Immature natural killer cell (primary cell): ENCODE measurements at regions not wholly inside any gene's neighbourhood (a gene's known extent, or its start where the extent isn't known, plus 50 kb on each side); places are given as distances from the start of the nearest gene placed in this dataset.

Experiments used
- DNase-seq, 3 donors: peaks; one replicate each; pipeline ENCODE4 v3.0.0; 2022; ENCODE audit warnings: mixed read lengths in 1 of 3
- H3K27ac Mint-ChIP-seq, 6 donors: one replicate each; pipeline ENCODE4 v1.8.0; 2020; ENCODE audit warnings: mixed read lengths in 6 of 6, mild to moderate bottlenecking in 5 of 6, inconsistent platforms in 4 of 6, moderate library complexity in 3 of 6
- H3K27me3 Mint-ChIP-seq, 3 donors: one replicate each; pipeline ENCODE4 v1.8.0; 2020 to 2021; ENCODE audit warnings: low read depth in 3 of 3, mild to moderate bottlenecking in 3 of 3, mixed read lengths in 3 of 3, moderate library complexity in 3 of 3, inconsistent platforms in 1 of 3
- H3K36me3 Mint-ChIP-seq, 3 donors: one replicate each; pipeline ENCODE4 v1.8.0; 2020; ENCODE audit warnings: mixed read lengths in 3 of 3, inconsistent platforms in 2 of 3, mild to moderate bottlenecking in 2 of 3
- H3K4me1 Mint-ChIP-seq, 2 donors: one replicate each; pipeline ENCODE4 v1.8.0; 2020; ENCODE audit warnings: inconsistent platforms in 2 of 2, mild to moderate bottlenecking in 2 of 2, mixed read lengths in 2 of 2, moderate library complexity in 1 of 2
- H3K4me3 Mint-ChIP-seq, 5 donors: one replicate each; pipeline ENCODE4 v1.8.0; 2020; ENCODE audit warnings: mild to moderate bottlenecking in 5 of 5, mixed read lengths in 5 of 5, inconsistent platforms in 3 of 5, moderate library complexity in 3 of 5
- H3K9me3 Mint-ChIP-seq, 6 donors: one replicate each; pipeline ENCODE4 v1.8.0; 2020; ENCODE audit warnings: mild to moderate bottlenecking in 6 of 6, mixed read lengths in 6 of 6, inconsistent platforms in 4 of 6, moderate library complexity in 3 of 6

- H3K36me3 Mint-ChIP-seq = peaks cover 0 to 6% (median 0%) of the 10 kb centered on the region in 3 donors
- H3K4me3 Mint-ChIP-seq = no peak overlapping the region
- no peaks in the 10 kb centered on the region for H3K9me3 Mint-ChIP-seq
- H3K27ac Mint-ChIP-seq = no peak overlapping the region
- H3K4me1 Mint-ChIP-seq = no peaks in the 10 kb centered on the region
- H3K27me3 Mint-ChIP-seq = peaks cover 0 to 4% (median 0%) of the 10 kb centered on the region in 3 donors
- no peak for DNase-seq
Observed at GRCh38 chr3:113105093-113105449, 106.3 kb upstream of the BOC start.

GRCh38 chr3:113105966-113106660 lies 105.2 kb upstream of the BOC start:
- DNase-seq = no peak
- Mint-ChIP-seq H3K4me3 (no peak overlapping the region), H3K27me3 (peaks cover 0 to 4% (median 0%) of the 10 kb centered on the region in 3 donors), H3K4me1 (peaks cover 5 to 6% of the 10 kb centered on the region in 2 donors), H3K9me3 (no peaks in the 10 kb centered on the region), H3K27ac (no peak overlapping the region), H3K36me3 (peaks cover 0 to 6% (median 0%) of the 10 kb centered on the region in 3 donors)

- no peak overlapping the region for H3K27ac Mint-ChIP-seq
- no peak overlapping the region for H3K4me3 Mint-ChIP-seq
- H3K4me1 Mint-ChIP-seq = peaks cover 8 to 11% of the 10 kb centered on the region in 2 donors
- DNase-seq = no peak
- H3K36me3 Mint-ChIP-seq = peaks cover 0 to 4% (median 0%) of the 10 kb centered on the region in 3 donors
- no peaks in the 10 kb centered on the region for H3K9me3 Mint-ChIP-seq
- H3K27me3 Mint-ChIP-seq = peaks cover 0 to 2% (median 0%) of the 10 kb centered on the region in 3 donors
Observed at GRCh38 chr3:113110267-113110666, 101.1 kb upstream of the BOC start.

GRCh38 chr3:113111011-113111707 lies 100.2 kb upstream of the BOC start:
- H3K27me3 Mint-ChIP-seq = peaks cover 0 to 2% (median 0%) of the 10 kb centered on the region in 3 donors
- DNase-seq = peak in 2 of 3 donors; percentile 7 to 12
- H3K36me3 Mint-ChIP-seq = peaks cover 0 to 4% (median 0%) of the 10 kb centered on the region in 3 donors
- peak overlapping the region in 4 of 6 donors; percentile 4 to 66 (median 20) for H3K27ac Mint-ChIP-seq
- H3K4me1 Mint-ChIP-seq = peaks cover 8 to 11% of the 10 kb centered on the region in 2 donors
- peak overlapping the region in 2 of 5 donors; percentile 2 to 6 for H3K4me3 Mint-ChIP-seq
- H3K9me3 Mint-ChIP-seq = no peaks in the 10 kb centered on the region

- H3K4me1 Mint-ChIP-seq = peaks cover 8 to 11% of the 10 kb centered on the region in 2 donors
- H3K36me3 Mint-ChIP-seq = peaks cover 0 to 4% (median 0%) of the 10 kb centered on the region in 3 donors
- H3K27ac Mint-ChIP-seq = no peak overlapping the region
- H3K4me3 Mint-ChIP-seq = no peak overlapping the region
- no peak for DNase-seq
- peaks cover 0 to 2% (median 2%) of the 10 kb centered on the region in 3 donors for H3K27me3 Mint-ChIP-seq
- no peaks in the 10 kb centered on the region for H3K9me3 Mint-ChIP-seq
Observed at GRCh38 chr3:113113361-113113760, 98.0 kb upstream of the BOC start.

- peaks cover 0 to 3% (median 2%) of the 10 kb centered on the region in 3 donors for H3K27me3 Mint-ChIP-seq
- DNase-seq = no peak
- H3K27ac Mint-ChIP-seq = no peak overlapping the region
- H3K36me3 Mint-ChIP-seq = peaks cover 0 to 4% (median 0%) of the 10 kb centered on the region in 3 donors
- H3K4me3 Mint-ChIP-seq = no peak overlapping the region
- H3K9me3 Mint-ChIP-seq = no peaks in the 10 kb centered on the region
- no peaks in the 10 kb centered on the region for H3K4me1 Mint-ChIP-seq
Observed at GRCh38 chr3:113117511-113118234, 93.7 kb upstream of the BOC start.

- no peaks in the 10 kb centered on the region for H3K4me1 Mint-ChIP-seq
- H3K4me3 Mint-ChIP-seq = no peak overlapping the region
- H3K9me3 Mint-ChIP-seq = no peaks in the 10 kb centered on the region
- DNase-seq = no peak
- H3K27ac Mint-ChIP-seq = no peak overlapping the region
- peaks cover 0 to 3% (median 2%) of the 10 kb centered on the region in 3 donors for H3K27me3 Mint-ChIP-seq
- H3K36me3 Mint-ChIP-seq = peaks cover 0 to 4% (median 0%) of the 10 kb centered on the region in 3 donors
Observed at GRCh38 chr3:113118336-113118735, 93.0 kb upstream of the BOC start.

GRCh38 chr3:113124256-113124830 lies 87.0 kb upstream of the BOC start:
- Mint-ChIP-seq H3K27me3 (peaks cover 0 to 3% (median 0%) of the 10 kb centered on the region in 3 donors), H3K9me3 (no peaks in the 10 kb centered on the region), H3K4me3 (no peak overlapping the region), H3K4me1 (no peaks in the 10 kb centered on the region), H3K27ac (no peak overlapping the region), H3K36me3 (no peaks in the 10 kb centered on the region)
- DNase-seq = no peak

GRCh38 chr3:113125951-113126350 lies 85.4 kb upstream of the BOC start:
- H3K4me1 Mint-ChIP-seq = no peaks in the 10 kb centered on the region
- no peak overlapping the region for H3K4me3 Mint-ChIP-seq
- H3K9me3 Mint-ChIP-seq = no peaks in the 10 kb centered on the region
- no peak for DNase-seq
- no peaks in the 10 kb centered on the region for H3K27me3 Mint-ChIP-seq
- H3K27ac Mint-ChIP-seq = no peak overlapping the region
- H3K36me3 Mint-ChIP-seq = no peaks in the 10 kb centered on the region

- H3K36me3 Mint-ChIP-seq = no peaks in the 10 kb centered on the region
Observed at GRCh38 chr3:113128386-113129015, 82.9 kb upstream of the BOC start.

GRCh38 chr3:113129168-113129567 lies 82.2 kb upstream of the BOC start:
- Mint-ChIP-seq H3K36me3 (no peaks in the 10 kb centered on the region), H3K4me3 (no peak overlapping the region), H3K27me3 (no peaks in the 10 kb centered on the region), H3K27ac (no peak overlapping the region), H3K9me3 (no peaks in the 10 kb centered on the region), H3K4me1 (no peaks in the 10 kb centered on the region)
- no peak for DNase-seq

More at GRCh38 chr3:113128386-113129015, 82.9 kb upstream of the BOC start:
- no peaks in the 10 kb centered on the region for H3K27me3 Mint-ChIP-seq
- H3K27ac Mint-ChIP-seq = no peak overlapping the region
- DNase-seq = no peak
- no peak overlapping the region for H3K4me3 Mint-ChIP-seq
- H3K4me1 Mint-ChIP-seq = no peaks in the 10 kb centered on the region
- H3K9me3 Mint-ChIP-seq = no peaks in the 10 kb centered on the region

GRCh38 chr3:113132571-113132996 lies 78.8 kb upstream of the BOC start:
- H3K36me3 Mint-ChIP-seq = no peaks in the 10 kb centered on the region
- no peaks in the 10 kb centered on the region for H3K27me3 Mint-ChIP-seq
- no peaks in the 10 kb centered on the region for H3K9me3 Mint-ChIP-seq
- no peaks in the 10 kb centered on the region for H3K4me1 Mint-ChIP-seq
- no peak overlapping the region for H3K4me3 Mint-ChIP-seq
- no peak overlapping the region for H3K27ac Mint-ChIP-seq
- DNase-seq = no peak

GRCh38 chr3:113133140-113133539 lies 78.2 kb upstream of the BOC start:
- Mint-ChIP-seq H3K27me3 (no peaks in the 10 kb centered on the region), H3K36me3 (no peaks in the 10 kb centered on the region), H3K4me1 (no peaks in the 10 kb centered on the region)

More at GRCh38 chr3:113133140-113133539, 78.2 kb upstream of the BOC start:
- no peak overlapping the region for H3K27ac Mint-ChIP-seq
- H3K9me3 Mint-ChIP-seq = no peaks in the 10 kb centered on the region
- DNase-seq = no peak
- no peak overlapping the region for H3K4me3 Mint-ChIP-seq
